ENCODE measurements at regions not wholly inside any gene's neighbourhood (a gene's known extent, or its start where the extent isn't known, plus 50 kb on each side); places are given as distances from the start of the nearest gene placed in this dataset.

- DNase-seq (ENCODE audit: low read depth): no peak
- TF ChIP-seq, protein P1, sequence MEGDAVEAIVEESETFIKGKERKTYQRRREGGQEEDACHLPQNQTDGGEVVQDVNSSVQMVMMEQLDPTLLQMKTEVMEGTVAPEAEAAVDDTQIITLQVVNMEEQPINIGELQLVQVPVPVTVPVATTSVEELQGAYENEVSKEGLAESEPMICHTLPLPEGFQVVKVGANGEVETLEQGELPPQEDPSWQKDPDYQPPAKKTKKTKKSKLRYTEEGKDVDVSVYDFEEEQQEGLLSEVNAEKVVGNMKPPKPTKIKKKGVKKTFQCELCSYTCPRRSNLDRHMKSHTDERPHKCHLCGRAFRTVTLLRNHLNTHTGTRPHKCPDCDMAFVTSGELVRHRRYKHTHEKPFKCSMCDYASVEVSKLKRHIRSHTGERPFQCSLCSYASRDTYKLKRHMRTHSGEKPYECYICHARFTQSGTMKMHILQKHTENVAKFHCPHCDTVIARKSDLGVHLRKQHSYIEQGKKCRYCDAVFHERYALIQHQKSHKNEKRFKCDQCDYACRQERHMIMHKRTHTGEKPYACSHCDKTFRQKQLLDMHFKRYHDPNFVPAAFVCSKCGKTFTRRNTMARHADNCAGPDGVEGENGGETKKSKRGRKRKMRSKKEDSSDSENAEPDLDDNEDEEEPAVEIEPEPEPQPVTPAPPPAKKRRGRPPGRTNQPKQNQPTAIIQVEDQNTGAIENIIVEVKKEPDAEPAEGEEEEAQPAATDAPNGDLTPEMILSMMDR (conservative IDR thresholded peaks at IDR 0.05; ENCODE audit: low read depth, low read length): peak; percentile 78
- no peak overlapping the region for H3K4me3 ChIP-seq (ENCODE audit: low read depth, low read length)
Observed at GRCh38 chr10:55500931-55501559, 700.0 kb upstream of the PCDH15 start.

DNA sequence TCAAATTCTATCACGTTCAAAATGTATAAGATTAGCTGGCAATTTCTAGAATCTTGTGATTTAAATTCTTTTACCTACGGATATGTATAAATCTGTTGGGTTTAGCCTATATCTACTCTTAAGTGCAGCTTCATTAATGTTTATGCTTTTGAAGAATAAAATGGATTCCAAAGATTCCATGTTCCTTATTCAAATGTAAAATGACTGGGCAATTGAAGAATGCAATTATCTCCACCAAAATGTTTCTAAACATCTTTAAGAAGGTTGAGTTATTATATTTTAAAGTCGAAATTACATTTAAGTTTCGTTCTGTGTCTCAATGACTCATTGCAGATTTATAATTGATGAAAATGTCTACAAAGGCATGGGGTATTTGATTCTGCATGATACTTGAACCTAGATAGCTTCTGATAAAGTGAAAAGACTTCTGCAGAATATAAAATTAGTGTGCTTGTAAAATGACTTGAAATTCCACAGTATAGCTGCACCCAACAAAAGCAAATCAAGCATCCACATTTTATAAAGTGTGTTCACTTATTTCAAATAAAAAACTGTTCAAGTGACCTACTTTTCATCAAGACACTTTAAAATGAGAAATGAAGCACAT is 697.0 kb upstream of the PCDH15 start:
- TF ChIP-seq, protein P1 (conservative IDR thresholded peaks at IDR 0.05; ENCODE audit: low read depth, low read length): no peak
- no peak overlapping the region for H3K4me3 ChIP-seq (ENCODE audit: low read depth, low read length)
- DNase-seq (ENCODE audit: low read depth): no peak

GRCh38 chr10:55495555-55495954 is 694.5 kb upstream of the PCDH15 start:
- H3K4me3 ChIP-seq (ENCODE audit: low read depth, low read length): no peak overlapping the region
- DNase-seq (ENCODE audit: low read depth): no peak
- TF ChIP-seq, protein P1 (conservative IDR thresholded peaks at IDR 0.05; ENCODE audit: low read depth, low read length): no peak

DNA sequence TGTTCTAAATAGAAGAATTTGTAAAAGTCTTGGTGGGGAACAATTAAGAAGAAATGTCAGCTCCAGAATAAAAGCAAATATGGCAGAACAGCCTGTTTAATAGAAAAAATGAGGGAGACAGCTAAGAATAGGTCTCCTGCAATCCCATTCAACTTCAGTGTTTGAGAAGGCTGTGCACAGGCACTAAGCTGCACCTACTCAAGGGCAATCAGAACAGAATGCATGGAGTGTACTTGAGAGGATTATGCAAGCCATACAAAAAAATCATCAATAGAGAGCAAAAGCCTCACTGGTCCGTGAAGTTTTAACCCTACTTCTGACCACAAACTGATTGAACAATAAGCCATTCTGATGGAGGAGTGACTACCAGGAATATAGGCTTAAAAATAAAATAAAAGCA is 690.7 kb upstream of the PCDH15 start:
- no peak for DNase-seq (ENCODE audit: low read depth)
- H3K4me3 ChIP-seq (ENCODE audit: low read depth, low read length): no peak overlapping the region
- TF ChIP-seq, protein P1 (conservative IDR thresholded peaks at IDR 0.05; ENCODE audit: low read depth, low read length): no peak

GRCh38 chr10:55485827-55486226 is 684.8 kb upstream of the PCDH15 start:
- no peak for DNase-seq (ENCODE audit: low read depth)
- H3K4me3 ChIP-seq (ENCODE audit: low read depth, low read length): no peak overlapping the region
- TF ChIP-seq, protein P1 (conservative IDR thresholded peaks at IDR 0.05; ENCODE audit: low read depth, low read length): no peak

- no peak overlapping the region for H3K4me3 ChIP-seq (ENCODE audit: low read depth, low read length)
- TF ChIP-seq, protein P1 (conservative IDR thresholded peaks at IDR 0.05; ENCODE audit: low read depth, low read length): no peak
- DNase-seq (ENCODE audit: low read depth): no peak
Observed at GRCh38 chr10:55476129-55476528, 675.1 kb upstream of the PCDH15 start.

GRCh38 chr10:55474258-55474657 is 673.2 kb upstream of the PCDH15 start:
- no peak overlapping the region for H3K4me3 ChIP-seq (ENCODE audit: low read depth, low read length)
- TF ChIP-seq, protein P1 (conservative IDR thresholded peaks at IDR 0.05; ENCODE audit: low read depth, low read length): no peak
- DNase-seq (ENCODE audit: low read depth): no peak

Measured in epithelial cell of proximal tubule (primary cell).